ENCODE measurements at regions not wholly inside any gene's neighbourhood (a gene's known extent, or its start where the extent isn't known, plus 50 kb on each side); places are given as distances from the start of the nearest gene placed in this dataset.
"Not testable (repeated sequence)": the region's sequence is repeated elsewhere in the genome, so short reads cannot be mapped to it uniquely, and the experiment has no call there.

- H3K27ac ChIP-seq, result no peak overlapping the region
- no peak for TF ChIP-seq CTCF (conservative IDR thresholded peaks at IDR 0.05)
Observed at GRCh38 chr4:16413814-16414555, 187.7 kb upstream of the TAPT1 start.

DNA sequence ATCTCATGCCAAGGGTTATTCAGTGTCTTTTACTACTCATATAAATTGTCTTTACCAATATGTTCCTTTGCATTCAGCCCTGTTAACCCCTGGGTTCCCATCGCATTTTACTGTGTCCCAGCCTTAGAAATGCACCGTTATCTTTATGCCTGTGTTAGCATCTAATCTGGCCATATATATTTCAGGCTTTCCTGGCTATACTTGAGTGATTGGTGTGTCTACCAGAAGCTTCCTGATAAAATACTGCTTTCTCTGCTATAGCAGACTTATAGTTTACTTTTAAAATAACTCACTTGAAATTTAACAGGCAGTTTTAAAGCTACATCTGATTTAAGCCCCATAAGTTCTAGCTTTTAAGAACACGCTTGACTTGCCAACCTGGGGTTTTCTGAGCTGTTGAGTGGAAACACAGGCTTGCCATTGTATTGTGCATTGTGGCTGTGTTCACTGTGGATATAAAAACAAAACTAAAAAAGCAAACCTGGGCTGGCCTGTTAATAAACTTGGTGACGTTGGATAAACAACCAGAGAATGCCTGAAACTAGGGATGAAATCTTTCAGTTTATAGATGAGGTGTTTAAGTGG, 185.3 kb upstream of the TAPT1 start:
- H3K27ac ChIP-seq, result no peak overlapping the region
- TF ChIP-seq CTCF (conservative IDR thresholded peaks at IDR 0.05), result no peak

- H3K27ac ChIP-seq, result not testable (repeated sequence)
Observed at GRCh38 chr4:16393216-16393615, 166.9 kb upstream of the TAPT1 start.

- H3K27ac ChIP-seq, result no peak overlapping the region
- no peak for TF ChIP-seq CTCF (conservative IDR thresholded peaks at IDR 0.05)
Observed at GRCh38 chr4:16391196-16391595, 164.9 kb upstream of the TAPT1 start.

- H3K27ac ChIP-seq, result no peak overlapping the region
- TF ChIP-seq CTCF (conservative IDR thresholded peaks at IDR 0.05), result no peak
Observed at GRCh38 chr4:16387448-16387847, 161.2 kb upstream of the TAPT1 start.

GRCh38 chr4:16386711-16387320, 160.5 kb upstream of the TAPT1 start:
- TF ChIP-seq CTCF (conservative IDR thresholded peaks at IDR 0.05), result no peak
- no peak overlapping the region for H3K27ac ChIP-seq

DNA sequence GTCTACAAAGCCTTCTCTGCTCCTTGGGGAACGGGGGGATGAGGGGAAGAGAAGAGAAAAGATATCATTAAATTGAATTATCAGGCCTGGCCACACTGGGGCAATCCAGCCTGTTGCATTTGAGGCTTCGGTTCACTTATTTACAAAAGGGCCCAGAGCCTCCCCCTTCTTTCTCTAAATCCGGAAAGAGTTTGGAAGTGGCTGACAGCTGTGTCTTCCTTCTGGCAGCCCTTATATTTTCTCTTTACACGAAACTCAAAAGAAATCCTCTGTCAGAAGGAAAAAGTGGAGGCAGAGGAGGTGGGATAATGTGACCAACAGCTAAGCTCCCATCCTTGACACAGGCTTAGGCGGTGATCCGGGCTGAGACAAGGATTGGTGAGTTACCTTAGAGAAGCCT, 158.3 kb upstream of the TAPT1 start:
- no peak overlapping the region for H3K27ac ChIP-seq
- no peak for TF ChIP-seq CTCF (conservative IDR thresholded peaks at IDR 0.05)

- H3K27ac ChIP-seq, result no peak overlapping the region
- TF ChIP-seq CTCF (conservative IDR thresholded peaks at IDR 0.05), result no peak
Observed at GRCh38 chr4:16382571-16382970, 156.3 kb upstream of the TAPT1 start.

Data from VCaP (cell line).